Thoracic aorta (tissue), 2 donors: ENCODE measurements at regions not wholly inside any gene's neighbourhood (a gene's known extent, or its start where the extent isn't known, plus 50 kb on each side); places are given as distances from the start of the nearest gene placed in this dataset.

Experiments
- ATAC-seq: fragments of 150-250 bp; one replicate; pipeline ENCODE4 v1.8.0; 2017; ENCODE audit warnings: low read depth; ENCODE audit not compliant: insufficient number of reproducible peaks, low FRiP score
- DNase-seq: peaks from one replicate; pipeline ENCODE4 v3.0.0-alpha.2; 2020; ENCODE audit warnings: low spot score
- H3K27ac ChIP-seq, 2 donors: fragments of 200-600 bp; sonication (generic); 1 replicate in 1 of 2; 2 replicates in 1 of 2; pipeline ENCODE4 v1.5.1; 2016; ENCODE audit warnings: mild to moderate bottlenecking in 2 of 2, moderate library complexity in 2 of 2
- H3K27me3 ChIP-seq: fragments of 200-600 bp; sonication (generic); replicated peaks from 2 replicates; pipeline ENCODE4 v1.6.0; 2016; ENCODE audit warnings: mild to moderate bottlenecking; ENCODE audit not compliant: insufficient read depth
- H3K36me3 ChIP-seq: fragments of 200-600 bp; sonication (generic); one replicate; pipeline ENCODE4 v1.5.1; 2016
- H3K4me1 ChIP-seq, 2 donors: fragments of 200-600 bp; sonication (generic); 1 replicate in 1 of 2; 2 replicates in 1 of 2; pipeline versions ENCODE4 v1.5.1 to v1.6.0; 2016; ENCODE audit warnings: low read depth in 2 of 2, mild to moderate bottlenecking in 1 of 2; ENCODE audit not compliant: control insufficient read depth in 1 of 2
- H3K4me3 ChIP-seq: fragments of 200-600 bp; sonication (generic); 2 replicates; pipeline ENCODE4 v1.5.1; 2016; ENCODE audit warnings: mild to moderate bottlenecking
- H3K9me3 ChIP-seq: fragments of 200-600 bp; sonication (generic); 2 replicates; pipeline ENCODE4 v1.5.1; 2016
- CTCF ChIP-seq: fragments of 200-600 bp; sonication (generic); IDR thresholded peaks from one replicate; pipeline ENCODE4 v1.5.1; 2019; ENCODE audit warnings: antibody characterized with exemption

GRCh38 chr2:237154884-237155851 lies 69.5 kb downstream of the COPS8 start:
- no peak overlapping the region for H3K4me3 ChIP-seq
- no peak overlapping the region for H3K27ac ChIP-seq
- no peaks in the 10 kb centered on the region for H3K27me3 ChIP-seq

GRCh38 chr2:237156031-237156856 lies 70.6 kb downstream of the COPS8 start:
- no peaks in the 10 kb centered on the region for H3K36me3 ChIP-seq
- ATAC-seq: peak; percentile 70

More at GRCh38 chr2:237154884-237155851, 69.5 kb downstream of the COPS8 start:
- DNase-seq: no peak
- TF ChIP-seq CTCF: no peak
- Histone ChIP-seq H3K36me3 (no peaks in the 10 kb centered on the region), H3K9me3 (no peaks in the 10 kb centered on the region), H3K4me1 (peaks cover 5 to 20% of the 10 kb centered on the region in 2 donors)
- no peak for ATAC-seq

GRCh38 chr2:237156857-237157779 lies 71.4 kb downstream of the COPS8 start:
- Histone ChIP-seq H3K36me3 (no peaks in the 10 kb centered on the region), H3K4me1 (peaks cover 5 to 20% of the 10 kb centered on the region in 2 donors), H3K27ac (peak overlapping the region; percentile 46 to 79), H3K9me3 (no peaks in the 10 kb centered on the region), H3K4me3 (peak overlapping the region; percentile 59), H3K27me3 (no peaks in the 10 kb centered on the region)
- ATAC-seq: no peak
- no peak for TF ChIP-seq CTCF
- no peak for DNase-seq

More at GRCh38 chr2:237156031-237156856, 70.6 kb downstream of the COPS8 start:
- Histone ChIP-seq H3K4me1 (peaks cover 5 to 20% of the 10 kb centered on the region in 2 donors), H3K9me3 (no peaks in the 10 kb centered on the region), H3K27ac (peak overlapping the region; percentile 58 to 79), H3K4me3 (peak overlapping the region; percentile 59), H3K27me3 (no peaks in the 10 kb centered on the region)
- DNase-seq: peak; percentile 47
- no peak for TF ChIP-seq CTCF

GRCh38 chr2:237157780-237158102 lies 72.1 kb downstream of the COPS8 start:
- Histone ChIP-seq H3K4me3 (no peak overlapping the region), H3K27me3 (no peaks in the 10 kb centered on the region), H3K27ac (no peak overlapping the region), H3K9me3 (no peaks in the 10 kb centered on the region), H3K36me3 (no peaks in the 10 kb centered on the region), H3K4me1 (peaks cover 5 to 20% of the 10 kb centered on the region in 2 donors)
- DNase-seq (no peak), ATAC-seq (no peak)
- no peak for TF ChIP-seq CTCF
